Epithelial cell of esophagus (primary cell): ENCODE measurements at regions not wholly inside any gene's neighbourhood (a gene's known extent, or its start where the extent isn't known, plus 50 kb on each side); places are given as distances from the start of the nearest gene placed in this dataset.
"Not testable (repeated sequence)": the region's sequence is repeated elsewhere in the genome, so short reads cannot be mapped to it uniquely, and the experiment has no call there.

Experiments
- DNase-seq: peaks from one replicate; pipeline ENCODE4 v3.0.0; 2010; ENCODE audit warnings: low read depth
- H3K4me3 ChIP-seq: 2 replicates; pipeline ENCODE4 v1.5.1; 2011; ENCODE audit warnings: mild to moderate bottlenecking, low read length, control low read depth
- TF ChIP-seq, protein P1 (sequence below): IDR thresholded peaks from 2 replicates; pipeline ENCODE4 v1.5.1; 2011; ENCODE audit warnings: low read depth, mild to moderate bottlenecking, low read length, control low read depth, inconsistent platforms; ENCODE audit not compliant: insufficient read depth; ENCODE audit errors: missing control alignments

DNA sequence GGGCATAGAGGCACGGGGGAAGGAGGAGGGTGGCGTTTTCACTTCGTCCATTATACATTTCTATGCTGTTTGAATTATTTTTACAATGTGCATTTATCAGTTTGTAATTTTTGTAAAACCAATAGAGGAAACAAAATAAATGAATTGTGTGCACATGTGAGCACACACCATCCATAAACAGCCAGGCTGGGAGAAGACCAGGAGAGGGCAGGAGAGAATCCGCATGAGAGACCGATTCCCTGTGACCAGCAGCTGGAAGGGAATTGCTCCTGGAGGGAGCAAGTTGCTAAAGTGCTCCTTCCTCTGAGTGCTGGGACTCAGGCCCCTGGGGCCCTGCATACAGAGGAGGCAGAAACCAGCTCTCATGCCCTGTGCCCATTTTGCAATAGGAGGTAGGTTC, 126.0 kb downstream of the ABCC12 start:
- TF ChIP-seq, protein P1, sequence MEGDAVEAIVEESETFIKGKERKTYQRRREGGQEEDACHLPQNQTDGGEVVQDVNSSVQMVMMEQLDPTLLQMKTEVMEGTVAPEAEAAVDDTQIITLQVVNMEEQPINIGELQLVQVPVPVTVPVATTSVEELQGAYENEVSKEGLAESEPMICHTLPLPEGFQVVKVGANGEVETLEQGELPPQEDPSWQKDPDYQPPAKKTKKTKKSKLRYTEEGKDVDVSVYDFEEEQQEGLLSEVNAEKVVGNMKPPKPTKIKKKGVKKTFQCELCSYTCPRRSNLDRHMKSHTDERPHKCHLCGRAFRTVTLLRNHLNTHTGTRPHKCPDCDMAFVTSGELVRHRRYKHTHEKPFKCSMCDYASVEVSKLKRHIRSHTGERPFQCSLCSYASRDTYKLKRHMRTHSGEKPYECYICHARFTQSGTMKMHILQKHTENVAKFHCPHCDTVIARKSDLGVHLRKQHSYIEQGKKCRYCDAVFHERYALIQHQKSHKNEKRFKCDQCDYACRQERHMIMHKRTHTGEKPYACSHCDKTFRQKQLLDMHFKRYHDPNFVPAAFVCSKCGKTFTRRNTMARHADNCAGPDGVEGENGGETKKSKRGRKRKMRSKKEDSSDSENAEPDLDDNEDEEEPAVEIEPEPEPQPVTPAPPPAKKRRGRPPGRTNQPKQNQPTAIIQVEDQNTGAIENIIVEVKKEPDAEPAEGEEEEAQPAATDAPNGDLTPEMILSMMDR, result no peak
- no peak for DNase-seq
- H3K4me3 ChIP-seq, result no peak overlapping the region

DNA sequence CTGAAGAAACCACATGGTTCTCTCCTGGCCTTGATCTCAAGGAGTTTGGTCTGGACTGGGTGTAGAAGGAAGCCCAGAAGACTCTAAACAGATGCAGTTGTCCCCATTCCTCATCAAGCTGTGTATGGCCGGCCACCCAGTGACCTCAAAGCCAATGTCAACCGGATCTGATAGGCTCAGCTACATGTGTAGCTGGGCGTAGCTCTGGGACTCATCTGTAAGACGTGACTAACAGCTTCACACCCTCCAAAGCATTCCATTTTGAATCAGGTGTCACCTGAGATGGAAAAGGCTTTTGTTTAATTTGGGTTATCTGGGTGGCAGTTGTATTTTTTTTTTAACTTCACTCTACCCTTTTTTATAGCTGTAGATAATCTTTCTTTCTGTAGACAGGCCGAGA, 130.4 kb downstream of the ABCC12 start:
- TF ChIP-seq, protein P1, result no peak
- peak; percentile 51 for DNase-seq
- no peak overlapping the region for H3K4me3 ChIP-seq

DNA sequence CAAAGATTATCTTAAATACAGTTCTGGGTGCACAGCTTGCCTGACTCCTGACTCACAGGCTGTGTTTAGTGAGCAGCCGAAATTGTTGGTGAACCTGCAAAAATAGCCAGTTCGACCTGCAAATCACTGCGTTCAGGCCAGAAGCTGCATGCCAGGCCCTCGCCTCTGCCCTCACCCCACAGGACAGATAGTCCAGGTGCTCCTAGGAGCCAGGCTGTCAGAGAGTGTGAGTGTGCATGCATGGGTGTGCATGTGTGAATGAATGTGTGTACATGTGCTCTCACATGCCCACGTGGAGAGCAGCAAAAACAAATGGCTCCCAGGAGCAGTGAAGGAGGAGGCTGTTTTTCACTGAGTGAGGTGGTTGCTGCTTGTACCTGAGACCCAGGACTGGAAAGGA, 131.8 kb downstream of the ABCC12 start:
- DNase-seq, result no peak
- TF ChIP-seq, protein P1, result no peak
- H3K4me3 ChIP-seq, result no peak overlapping the region

DNA sequence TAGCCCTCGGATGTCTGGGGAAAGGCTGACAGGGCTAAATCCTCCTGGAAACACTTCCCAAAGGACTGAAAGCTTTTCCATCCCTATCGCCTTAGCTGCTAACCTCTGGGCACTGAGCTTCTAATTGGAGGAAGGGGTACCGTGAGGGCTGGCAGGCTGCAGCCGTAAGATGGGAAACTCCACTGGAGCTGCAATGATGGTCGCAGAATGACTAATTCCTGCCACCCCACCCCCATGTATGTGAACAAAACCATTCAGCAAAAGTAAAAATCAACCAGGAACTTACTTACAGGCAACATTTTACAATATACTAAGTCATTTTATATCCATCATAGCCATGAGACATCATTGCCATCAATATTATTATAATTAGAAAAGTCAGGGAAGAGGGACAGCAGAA, 133.3 kb downstream of the ABCC12 start:
- no peak overlapping the region for H3K4me3 ChIP-seq
- TF ChIP-seq, protein P1, result no peak
- DNase-seq, result peak; percentile 5

DNA sequence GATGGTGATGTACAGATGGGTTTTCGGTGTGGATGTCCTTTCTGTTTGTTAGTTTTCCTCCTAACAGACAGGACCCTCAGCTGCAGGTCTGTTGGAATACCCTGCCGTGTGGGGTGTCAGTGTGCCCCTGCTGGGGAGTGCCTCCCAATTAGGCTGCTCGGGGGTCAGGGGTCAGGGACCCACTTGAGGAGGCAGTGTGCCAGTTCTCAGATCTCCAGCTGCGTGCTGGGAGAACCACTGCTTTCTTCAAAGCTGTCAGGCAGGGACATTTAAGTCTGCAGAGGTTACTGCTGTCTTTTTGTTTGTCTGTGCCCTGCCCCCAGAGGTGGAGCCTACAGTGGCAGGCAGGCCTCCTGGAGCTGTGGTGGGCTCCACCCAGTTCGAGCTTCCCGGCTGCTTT, 135.2 kb downstream of the ABCC12 start:
- H3K4me3 ChIP-seq, DNase-seq: not testable (repeated sequence)

DNA sequence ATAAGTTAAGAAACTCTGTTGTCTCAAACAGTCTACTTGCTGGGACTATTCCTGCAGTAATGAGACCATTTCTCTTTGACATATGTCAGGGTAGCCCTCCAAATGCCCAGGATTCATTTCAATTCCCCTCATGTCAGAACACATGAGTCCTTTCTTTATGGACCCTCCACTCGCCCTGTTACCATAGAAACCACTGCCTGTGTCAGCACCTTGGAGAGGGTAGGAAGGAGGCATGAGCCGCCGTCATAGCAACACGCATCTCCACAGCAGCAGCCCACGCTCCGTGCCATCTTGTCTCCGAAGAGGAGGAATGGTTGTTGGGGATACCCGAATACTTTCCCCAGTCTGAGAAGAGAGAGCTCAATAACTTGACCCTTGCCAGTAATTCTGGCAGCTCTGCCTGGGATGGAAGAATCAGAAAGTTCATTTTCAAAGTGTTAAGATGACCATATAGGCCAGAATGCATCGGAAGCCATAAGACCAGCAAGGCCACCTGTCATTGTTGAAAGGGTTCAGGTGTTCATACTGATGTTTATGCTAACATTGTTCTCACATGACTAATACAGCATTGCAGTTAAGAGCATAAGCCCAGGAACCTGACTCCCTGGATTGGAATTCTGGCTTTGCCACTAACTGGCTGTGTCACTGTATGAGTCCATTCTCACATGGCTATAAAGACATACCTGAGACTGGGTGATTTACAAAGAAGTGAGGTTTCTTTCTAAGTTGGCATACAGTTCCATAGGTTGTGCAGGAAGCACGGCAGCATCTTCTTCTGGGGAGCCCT, 141.3 kb downstream of the ABCC12 start:
- peak; percentile 98 for DNase-seq
- no peak overlapping the region for H3K4me3 ChIP-seq
- TF ChIP-seq, protein P1, result no peak

DNA sequence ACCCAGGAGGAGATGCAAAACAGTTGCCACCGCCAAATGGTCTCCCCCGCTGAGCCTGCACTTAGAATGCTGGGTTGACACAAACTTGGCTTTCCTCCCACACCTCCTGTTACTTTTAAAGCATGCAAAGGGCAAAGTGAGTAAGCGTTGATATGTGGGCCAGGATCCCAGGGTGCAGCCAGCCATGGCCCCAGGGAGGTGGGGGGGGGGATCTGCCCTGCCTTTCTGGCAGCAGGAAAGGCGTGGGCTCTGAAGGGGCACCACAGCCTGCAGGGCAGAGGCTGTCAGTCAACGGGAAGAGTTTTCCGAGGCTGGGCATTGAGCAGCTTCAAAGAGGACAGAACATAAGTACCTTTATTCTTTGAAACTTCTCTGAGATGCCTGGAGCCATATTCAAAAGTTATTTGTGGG, 142.3 kb downstream of the ABCC12 start:
- DNase-seq, result peak; percentile 87
- TF ChIP-seq, protein P1, result no peak
- no peak overlapping the region for H3K4me3 ChIP-seq
